ENCODE measurements at regions not wholly inside any gene's neighbourhood (a gene's known extent, or its start where the extent isn't known, plus 50 kb on each side); places are given as distances from the start of the nearest gene placed in this dataset.
A peak's percentile ranks its signal among the peaks of the same experiment; 100 is the strongest.

DNA sequence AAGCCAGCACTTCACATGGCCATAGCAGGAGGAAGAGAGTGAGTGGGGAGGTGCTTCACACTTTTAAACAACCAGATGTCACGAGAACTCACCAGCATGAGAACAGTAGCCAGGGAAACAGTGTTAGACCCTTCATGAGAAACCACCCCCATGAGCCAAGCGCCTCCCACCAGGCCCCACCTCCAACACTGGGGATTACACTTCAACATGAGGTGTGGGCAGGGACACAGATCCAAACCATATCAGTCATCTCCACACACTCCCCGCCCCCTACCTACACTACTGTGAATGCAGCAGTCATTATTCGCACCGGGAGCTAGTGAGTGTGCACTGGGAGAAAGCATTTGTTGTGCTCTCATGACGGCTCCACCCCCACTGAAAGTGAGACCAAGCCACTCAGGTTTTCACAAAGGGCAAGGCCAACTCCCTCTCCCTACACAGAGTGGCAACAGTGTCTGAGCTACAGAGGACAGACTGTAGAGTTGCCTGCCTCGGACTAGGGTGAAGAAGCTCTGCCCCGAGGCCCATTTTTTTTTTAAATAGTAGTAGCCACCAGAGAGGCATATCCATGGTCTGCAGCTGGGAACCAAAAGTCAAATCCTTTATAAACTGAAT lies 125.6 kb downstream of the BARHL2 start:
- Histone ChIP-seq H2AK5ac (ENCODE audit: low read depth, low read length) (no peak overlapping the region), H2BK120ac (ENCODE audit: low read depth, low read length) (no peak overlapping the region), H3K36me3 (replicated peaks in 1 of 2; ENCODE audit: control insufficient read depth in 2 of 2, insufficient read depth in 2 of 2, low read length in 2 of 2) (no peaks in the 10 kb centered on the region), H3K14ac (ENCODE audit: low read length) (no peak overlapping the region), H3K9ac (ENCODE audit: low read depth, low read length, poor library complexity) (no peak overlapping the region), H4K8ac (ENCODE audit: low read depth, low read length) (no peak overlapping the region), H3K9me3 (replicated peaks in 1 of 2; ENCODE audit: control insufficient read depth in 2 of 2, insufficient read depth in 1 of 2, low read depth in 1 of 2, low read length in 2 of 2) (peaks cover 0 to 2% of the 10 kb centered on the region in 2 donors), H3K4me1 (ENCODE audit: control insufficient read depth in 2 of 2, insufficient read depth in 1 of 2, low read depth in 1 of 2, low read length in 2 of 2) (no peaks in the 10 kb centered on the region), H3K4me2 (ENCODE audit: insufficient read depth, low read length, poor library complexity, severe bottlenecking) (no peak overlapping the region), H3K23ac (ENCODE audit: low read depth, low read length, poor library complexity) (no peak overlapping the region), H2BK5ac (ENCODE audit: low read length) (no peak overlapping the region), H3K79me1 (ENCODE audit: low read depth, low read length) (no peaks in the 10 kb centered on the region), H3K27me3 (ENCODE audit: control insufficient read depth in 3 of 3, insufficient read depth in 3 of 3, low read depth in 1 of 3, low read length in 3 of 3) (no peaks in the 10 kb centered on the region), H3K27ac (replicated peaks; ENCODE audit: low read length) (no peak overlapping the region), H2BK15ac (ENCODE audit: low read length) (no peak overlapping the region), H4K91ac (ENCODE audit: low read depth, low read length, poor library complexity) (no peak overlapping the region), H2BK12ac (ENCODE audit: low read length) (no peak overlapping the region), H2AFZ (ENCODE audit: low read length) (no peak overlapping the region), H3K4me3 (ENCODE audit: low read length in 2 of 2) (peak overlapping the region in 1 of 2 donors; percentile 34), H3K4ac (ENCODE audit: low read length) (no peak overlapping the region), H3K18ac (ENCODE audit: low read length) (no peak overlapping the region)
- no peak for DNase-seq (ENCODE audit: low spot score)
- no CpG with 5 or more reads among the region's 8 CpGs for WGBS, 2 donors (ENCODE audit: extremely low coverage in 2 of 2, insufficient read length in 2 of 2, insufficient replicate concordance in 1 of 2)

DNA sequence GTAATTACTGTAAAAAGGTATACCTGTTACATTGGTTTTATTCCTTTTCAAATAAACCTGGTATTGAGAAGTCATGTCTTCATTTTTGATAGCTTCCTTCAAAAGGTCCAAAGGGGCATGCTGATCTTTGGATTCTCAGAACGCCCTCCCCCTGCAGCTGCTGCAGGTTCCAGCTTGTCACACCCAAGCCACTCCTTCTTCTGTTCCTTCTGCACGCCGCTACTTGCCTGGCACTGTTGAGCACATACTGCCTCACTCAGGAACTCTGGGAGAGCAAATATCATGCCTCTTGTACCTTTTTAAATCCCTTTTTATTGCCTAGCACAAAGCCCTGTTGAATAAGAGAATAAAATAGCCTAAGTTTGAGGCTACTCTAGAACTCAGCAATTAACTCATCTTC lies 136.9 kb downstream of the BARHL2 start:
- Histone ChIP-seq H3K36me3 (replicated peaks in 1 of 2; ENCODE audit: control insufficient read depth in 2 of 2, insufficient read depth in 2 of 2, low read length in 2 of 2) (no peaks in the 10 kb centered on the region), H3K27me3 (ENCODE audit: control insufficient read depth in 3 of 3, insufficient read depth in 3 of 3, low read depth in 1 of 3, low read length in 3 of 3) (no peaks in the 10 kb centered on the region), H2BK15ac (ENCODE audit: low read length) (no peak overlapping the region), H3K18ac (ENCODE audit: low read length) (no peak overlapping the region), H3K14ac (ENCODE audit: low read length) (no peak overlapping the region), H3K9me3 (replicated peaks in 1 of 2; ENCODE audit: control insufficient read depth in 2 of 2, insufficient read depth in 1 of 2, low read depth in 1 of 2, low read length in 2 of 2) (no peaks in the 10 kb centered on the region), H3K27ac (replicated peaks; ENCODE audit: low read length) (no peak overlapping the region), H3K23ac (ENCODE audit: low read depth, low read length, poor library complexity) (no peak overlapping the region), H3K79me1 (ENCODE audit: low read depth, low read length) (no peaks in the 10 kb centered on the region), H3K4me2 (ENCODE audit: insufficient read depth, low read length, poor library complexity, severe bottlenecking) (no peak overlapping the region), H4K8ac (ENCODE audit: low read depth, low read length) (no peak overlapping the region), H2AK5ac (ENCODE audit: low read depth, low read length) (no peak overlapping the region), H2BK120ac (ENCODE audit: low read depth, low read length) (no peak overlapping the region), H3K4ac (ENCODE audit: low read length) (no peak overlapping the region), H3K9ac (ENCODE audit: low read depth, low read length, poor library complexity) (no peak overlapping the region), H2BK5ac (ENCODE audit: low read length) (no peak overlapping the region), H3K4me1 (ENCODE audit: control insufficient read depth in 2 of 2, insufficient read depth in 1 of 2, low read depth in 1 of 2, low read length in 2 of 2) (no peaks in the 10 kb centered on the region), H4K91ac (ENCODE audit: low read depth, low read length, poor library complexity) (no peak overlapping the region), H2AFZ (ENCODE audit: low read length) (no peak overlapping the region), H2BK12ac (ENCODE audit: low read length) (no peak overlapping the region), H3K4me3 (ENCODE audit: low read length in 2 of 2) (no peak overlapping the region)
- no CpG with 5 or more reads among the region's 3 CpGs for WGBS, 2 donors (ENCODE audit: extremely low coverage in 2 of 2, insufficient read length in 2 of 2, insufficient replicate concordance in 1 of 2)
- no peak for DNase-seq (ENCODE audit: low spot score)

DNA sequence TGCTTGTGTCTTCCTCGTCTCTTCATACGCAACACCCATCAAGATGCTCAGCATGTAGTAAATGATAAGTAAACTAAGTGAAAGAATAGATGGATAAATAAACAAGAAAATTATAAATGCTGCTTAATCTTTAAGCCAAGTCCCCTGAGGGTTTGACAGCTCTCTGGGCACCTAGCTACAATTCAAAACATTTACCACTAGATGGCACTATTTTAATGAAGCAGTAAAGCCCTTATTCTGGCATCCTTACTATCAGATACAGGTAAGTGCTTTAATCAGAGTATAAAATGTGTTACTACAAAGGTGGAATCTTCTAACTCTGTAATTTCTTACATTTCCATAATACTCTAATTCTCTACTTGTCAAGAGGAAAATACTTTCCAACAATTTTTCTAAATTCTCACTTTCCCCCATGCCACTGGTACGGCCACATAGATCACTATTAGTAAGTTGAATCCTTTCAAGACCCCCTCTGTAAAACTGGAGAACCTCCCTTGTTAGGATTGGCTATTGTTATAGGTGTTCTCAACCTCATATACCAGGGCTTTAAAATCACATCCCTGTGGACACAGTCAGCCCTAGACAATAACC lies 137.8 kb downstream of the BARHL2 start:
- H3K23ac ChIP-seq (ENCODE audit: low read depth, low read length, poor library complexity) = no peak overlapping the region
- no peak overlapping the region for H2BK12ac ChIP-seq (ENCODE audit: low read length)
- no peak overlapping the region for H4K8ac ChIP-seq (ENCODE audit: low read depth, low read length)
- H3K4ac ChIP-seq (ENCODE audit: low read length) = no peak overlapping the region
- no peak overlapping the region for H3K4me2 ChIP-seq (ENCODE audit: insufficient read depth, low read length, poor library complexity, severe bottlenecking)
- no peak overlapping the region for H2BK15ac ChIP-seq (ENCODE audit: low read length)
- no peak overlapping the region for H2AK5ac ChIP-seq (ENCODE audit: low read depth, low read length)
- no peak overlapping the region for H3K4me3 ChIP-seq (ENCODE audit: low read length in 2 of 2)
- DNase-seq (ENCODE audit: low spot score) = peak; percentile 43
- no peaks in the 10 kb centered on the region for H3K9me3 ChIP-seq (replicated peaks in 1 of 2; ENCODE audit: control insufficient read depth in 2 of 2, insufficient read depth in 1 of 2, low read depth in 1 of 2, low read length in 2 of 2)
- no peak overlapping the region for H3K27ac ChIP-seq (replicated peaks; ENCODE audit: low read length)
- H3K4me1 ChIP-seq (ENCODE audit: control insufficient read depth in 2 of 2, insufficient read depth in 1 of 2, low read depth in 1 of 2, low read length in 2 of 2) = no peaks in the 10 kb centered on the region
- H4K91ac ChIP-seq (ENCODE audit: low read depth, low read length, poor library complexity) = no peak overlapping the region
- no peaks in the 10 kb centered on the region for H3K27me3 ChIP-seq (ENCODE audit: control insufficient read depth in 3 of 3, insufficient read depth in 3 of 3, low read depth in 1 of 3, low read length in 3 of 3)
- no peak overlapping the region for H2BK5ac ChIP-seq (ENCODE audit: low read length)
- WGBS, 2 donors (ENCODE audit: extremely low coverage in 2 of 2, insufficient read length in 2 of 2, insufficient replicate concordance in 1 of 2) = no CpG with 5 or more reads among the region's 3 CpGs
- no peaks in the 10 kb centered on the region for H3K36me3 ChIP-seq (replicated peaks in 1 of 2; ENCODE audit: control insufficient read depth in 2 of 2, insufficient read depth in 2 of 2, low read length in 2 of 2)
- H3K14ac ChIP-seq (ENCODE audit: low read length) = no peak overlapping the region
- no peak overlapping the region for H3K18ac ChIP-seq (ENCODE audit: low read length)
- H2AFZ ChIP-seq (ENCODE audit: low read length) = no peak overlapping the region
- H3K79me1 ChIP-seq (ENCODE audit: low read depth, low read length) = no peaks in the 10 kb centered on the region
- no peak overlapping the region for H2BK120ac ChIP-seq (ENCODE audit: low read depth, low read length)
- no peak overlapping the region for H3K9ac ChIP-seq (ENCODE audit: low read depth, low read length, poor library complexity)

DNA sequence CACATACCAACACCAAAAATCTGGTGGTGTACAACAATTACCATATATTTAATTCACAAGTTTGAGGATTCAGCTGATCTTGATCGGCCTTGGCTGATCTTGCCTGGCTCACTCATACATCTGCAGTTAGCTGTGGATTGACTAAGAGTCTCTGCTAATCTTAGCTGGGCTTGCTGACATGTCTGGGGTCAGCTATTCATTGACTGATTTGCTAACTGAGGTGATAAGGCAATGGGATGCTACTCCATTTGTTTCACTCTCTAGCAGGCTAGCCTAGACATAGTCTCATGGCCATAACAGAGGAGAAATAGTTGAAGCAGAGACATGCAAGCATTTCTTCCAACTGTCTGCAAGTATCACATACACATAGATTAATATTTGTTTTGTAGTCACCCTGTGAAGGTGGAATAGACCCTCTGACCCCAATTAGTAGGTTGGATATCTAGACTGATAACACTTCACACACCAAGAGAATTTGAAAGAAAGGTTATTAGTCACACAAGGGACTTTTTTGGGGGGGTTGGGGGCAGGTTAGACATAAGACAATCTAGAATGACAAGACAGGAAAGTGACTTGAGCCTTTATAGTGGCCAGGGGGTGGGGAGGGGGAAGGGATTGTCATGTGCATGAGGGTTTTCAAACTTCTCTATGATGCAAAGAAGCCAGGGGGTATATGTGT lies 142.3 kb downstream of the BARHL2 start:
- WGBS, 2 donors (ENCODE audit: extremely low coverage in 2 of 2, insufficient read length in 2 of 2, insufficient replicate concordance in 1 of 2) = no CpG with 5 or more reads among the region's 1 CpG
- no peak for DNase-seq (ENCODE audit: low spot score)
- H3K79me1 ChIP-seq (ENCODE audit: low read depth, low read length) = no peaks in the 10 kb centered on the region
- no peak overlapping the region for H2AFZ ChIP-seq (ENCODE audit: low read length)
- H3K36me3 ChIP-seq (replicated peaks in 1 of 2; ENCODE audit: control insufficient read depth in 2 of 2, insufficient read depth in 2 of 2, low read length in 2 of 2) = no peaks in the 10 kb centered on the region
- no peak overlapping the region for H2AK5ac ChIP-seq (ENCODE audit: low read depth, low read length)
- no peak overlapping the region for H3K4me3 ChIP-seq (ENCODE audit: low read length in 2 of 2)
- H3K27me3 ChIP-seq (ENCODE audit: control insufficient read depth in 3 of 3, insufficient read depth in 3 of 3, low read depth in 1 of 3, low read length in 3 of 3) = no peaks in the 10 kb centered on the region
- H2BK5ac ChIP-seq (ENCODE audit: low read length) = no peak overlapping the region
- H3K27ac ChIP-seq (replicated peaks; ENCODE audit: low read length) = no peak overlapping the region
- no peak overlapping the region for H2BK12ac ChIP-seq (ENCODE audit: low read length)
- no peak overlapping the region for H4K91ac ChIP-seq (ENCODE audit: low read depth, low read length, poor library complexity)
- no peak overlapping the region for H3K18ac ChIP-seq (ENCODE audit: low read length)
- H3K23ac ChIP-seq (ENCODE audit: low read depth, low read length, poor library complexity) = no peak overlapping the region
- H3K9ac ChIP-seq (ENCODE audit: low read depth, low read length, poor library complexity) = no peak overlapping the region
- no peak overlapping the region for H3K4me2 ChIP-seq (ENCODE audit: insufficient read depth, low read length, poor library complexity, severe bottlenecking)
- no peak overlapping the region for H2BK15ac ChIP-seq (ENCODE audit: low read length)
- H2BK120ac ChIP-seq (ENCODE audit: low read depth, low read length) = no peak overlapping the region
- no peak overlapping the region for H4K8ac ChIP-seq (ENCODE audit: low read depth, low read length)
- H3K4ac ChIP-seq (ENCODE audit: low read length) = no peak overlapping the region
- no peaks in the 10 kb centered on the region for H3K9me3 ChIP-seq (replicated peaks in 1 of 2; ENCODE audit: control insufficient read depth in 2 of 2, insufficient read depth in 1 of 2, low read depth in 1 of 2, low read length in 2 of 2)
- H3K14ac ChIP-seq (ENCODE audit: low read length) = no peak overlapping the region
- no peaks in the 10 kb centered on the region for H3K4me1 ChIP-seq (ENCODE audit: control insufficient read depth in 2 of 2, insufficient read depth in 1 of 2, low read depth in 1 of 2, low read length in 2 of 2)
